GM18868 (cell line): ENCODE measurements at regions not wholly inside any gene's neighbourhood (a gene's known extent, or its start where the extent isn't known, plus 50 kb on each side); places are given as distances from the start of the nearest gene placed in this dataset.
"Not testable (repeated sequence)": the region's sequence is repeated elsewhere in the genome, so short reads cannot be mapped to it uniquely, and the experiment has no call there.

ENCODE experiments used
- ATAC-seq: cut with Tn5 transposase; IDR thresholded peaks from one replicate; pipeline ENCODE4 v1.9.1; 2021; ENCODE audit warnings: mild to moderate bottlenecking, moderate library complexity; ENCODE audit not compliant: unreplicated experiment

DNA sequence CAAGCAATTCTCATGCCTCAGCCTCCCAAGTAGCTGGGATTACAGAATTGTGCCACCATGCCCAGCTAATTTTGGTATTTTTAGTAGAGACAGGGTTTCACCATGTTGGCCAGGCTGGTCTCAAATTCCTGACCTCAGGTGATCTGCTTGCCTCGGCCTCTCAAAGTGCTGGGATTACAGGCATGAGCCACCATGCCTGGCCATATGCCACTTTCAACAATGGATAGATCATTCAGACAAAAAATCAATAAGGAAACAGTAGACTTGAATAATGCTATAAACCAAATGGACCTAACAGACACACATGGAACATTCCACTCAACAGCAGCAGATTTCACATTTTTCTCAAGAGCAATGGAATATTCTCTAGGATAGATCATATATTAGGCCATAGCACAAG lies 50.5 kb upstream of the RALGPS2 start:
- not testable (repeated sequence) for ATAC-seq
